Common myeloid progenitor, CD34-positive (primary cell): ENCODE measurements at regions not wholly inside any gene's neighbourhood (a gene's known extent, or its start where the extent isn't known, plus 50 kb on each side); places are given as distances from the start of the nearest gene placed in this dataset.

Experiments used
- CTCF ChIA-PET: fragments of 350-600 bp; sonication (Branson Sonifier 250); formaldehyde crosslinking; loops from one replicate; lab custom pipeline; 2021; ENCODE audit warnings: antibody characterized with exemption; lab: Charles Lee
- POLR2A ChIA-PET: fragments of 350-600 bp; sonication (Branson Sonifier 250); formaldehyde crosslinking; loops from one replicate; lab custom pipeline; 2021; ENCODE audit warnings: antibody characterized with exemption; lab: Charles Lee
- DNase-seq, 3 donors: peaks; one replicate each; pipeline versions ENCODE4 v3.0.0 to v3.0.0-alpha.2; 2013
- H3K27ac ChIP-seq, 2 experiments: 1 replicate in 1 of 2; 2 replicates in 1 of 2; pipeline ENCODE4 v1.7.0; 2013; ENCODE audit warnings: inconsistent platforms in 2 of 2, low read length in 2 of 2, mild to moderate bottlenecking in 2 of 2, low read depth in 1 of 2, moderate library complexity in 1 of 2; ENCODE audit not compliant: severe bottlenecking in 2 of 2, insufficient read depth in 1 of 2, poor library complexity in 1 of 2
- H3K27me3 ChIP-seq, 5 experiments: replicated peaks in 2 of 5; 1 replicate in 3 of 5; 2 replicates in 2 of 5; pipeline versions ENCODE4 v1.6.1 to v1.7.0; 2013; ENCODE audit warnings: low read length in 4 of 5, mild to moderate bottlenecking in 2 of 5, moderate library complexity in 2 of 5, inconsistent platforms in 1 of 5; ENCODE audit not compliant: insufficient read depth in 5 of 5, control insufficient read depth in 4 of 5
- H3K36me3 ChIP-seq, 4 experiments: 1 replicate in 2 of 4; 2 replicates in 2 of 4; pipeline versions ENCODE4 v1.6.1 to v1.7.0; 2013; ENCODE audit warnings: low read length in 3 of 4, control low read depth in 1 of 4, mild to moderate bottlenecking in 1 of 4; ENCODE audit not compliant: control insufficient read depth in 4 of 4, insufficient read depth in 4 of 4
- H3K4me1 ChIP-seq, 4 experiments: 1 replicate in 3 of 4; 2 replicates in 1 of 4; pipeline versions ENCODE4 v1.6.1 to v1.7.1; 2013; ENCODE audit warnings: low read length in 3 of 4, mild to moderate bottlenecking in 3 of 4, control low read depth in 1 of 4, inconsistent platforms in 1 of 4, moderate library complexity in 1 of 4; ENCODE audit not compliant: control insufficient read depth in 4 of 4, insufficient read depth in 4 of 4; ENCODE audit errors: control extremely low read depth in 1 of 4
- H3K4me3 ChIP-seq, 7 experiments: 1 replicate in 4 of 7; 2 replicates in 3 of 7; pipeline versions ENCODE4 v1.5.1 to v1.7.0; 2013; ENCODE audit warnings: mild to moderate bottlenecking in 7 of 7, low read length in 6 of 7, moderate library complexity in 6 of 7, inconsistent platforms in 2 of 7, low read depth in 2 of 7, control low read depth in 1 of 7; ENCODE audit not compliant: insufficient read depth in 4 of 7, control insufficient read depth in 1 of 7; ENCODE audit errors: extremely low read depth in 1 of 7
- H3K9me3 ChIP-seq, 5 experiments: 1 replicate in 4 of 5; 2 replicates in 1 of 5; pipeline versions ENCODE4 v1.6.1 to v1.7.1; 2013; ENCODE audit warnings: low read length in 4 of 5, mild to moderate bottlenecking in 2 of 5, inconsistent platforms in 1 of 5, low read depth in 1 of 5, moderate library complexity in 1 of 5; ENCODE audit not compliant: control insufficient read depth in 4 of 5, insufficient read depth in 2 of 5; ENCODE audit errors: control extremely low read depth in 1 of 5
- WGBS: methylation state at CpG from one replicate; pipeline ENCODE4 v1.1.5; 2013; ENCODE audit not compliant: insufficient coverage; 5-methylcytosine and 5-hydroxymethylcytosine counted together

DNA sequence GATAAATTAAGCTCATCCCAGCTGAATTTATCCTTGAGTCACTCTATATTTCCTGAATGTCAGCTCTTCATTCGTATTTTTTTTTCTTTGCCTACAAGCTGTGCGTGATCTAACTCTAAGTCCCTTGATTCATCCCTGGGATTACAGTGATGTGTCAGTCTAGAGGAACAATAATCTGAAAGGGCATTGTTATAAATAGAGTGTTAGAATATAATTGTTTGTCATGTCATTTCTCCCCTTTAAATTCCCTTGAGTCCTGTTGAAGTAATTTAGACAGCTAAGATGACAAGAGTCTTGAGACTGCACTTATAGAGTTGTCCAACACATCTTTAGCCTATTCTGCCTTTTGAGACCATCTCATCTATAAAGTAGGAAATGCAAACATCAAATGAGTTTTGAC is 621.8 kb downstream of the ZIC1 start:
- CTCF ChIA-PET, result no interaction called here
- DNase-seq, result no peak
- no peaks in the 10 kb centered on the region for H3K27me3 ChIP-seq
- no peaks in the 10 kb centered on the region for H3K4me1 ChIP-seq
- H3K36me3 ChIP-seq, result no peaks in the 10 kb centered on the region
- H3K4me3 ChIP-seq, result no peak overlapping the region
- WGBS, result 100% methylated on average over 1 of the region's 2 CpGs
- H3K9me3 ChIP-seq, result no peaks in the 10 kb centered on the region
- no peak overlapping the region for H3K27ac ChIP-seq
- POLR2A ChIA-PET, result no interaction called here

DNA sequence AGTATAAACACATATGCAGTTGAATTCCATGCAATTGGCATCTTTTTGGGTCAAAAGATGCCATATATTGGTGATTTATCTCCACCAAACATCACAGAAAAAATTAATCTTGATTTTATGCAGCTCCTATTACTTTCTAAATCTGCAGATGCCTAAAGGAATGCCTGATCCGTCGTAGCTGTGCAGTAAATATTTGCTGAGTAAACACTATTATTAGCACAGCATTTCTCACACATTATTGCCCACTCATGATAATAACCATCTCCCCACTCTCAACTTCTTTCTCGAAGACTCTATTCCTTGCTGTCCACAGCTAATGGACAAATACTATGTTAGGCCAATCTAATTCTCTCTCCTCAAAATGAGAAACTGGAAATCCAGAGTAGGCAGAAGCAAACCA is 625.2 kb downstream of the ZIC1 start:
- WGBS, result 83% methylated on average over 2 of the region's 3 CpGs
- Histone ChIP-seq H3K27me3 (no peaks in the 10 kb centered on the region), H3K27ac (no peak overlapping the region), H3K4me3 (no peak overlapping the region), H3K36me3 (no peaks in the 10 kb centered on the region), H3K9me3 (no peaks in the 10 kb centered on the region), H3K4me1 (no peaks in the 10 kb centered on the region)
- no peak for DNase-seq
- ChIA-PET CTCF (no interaction called here), POLR2A (no interaction called here)

DNA sequence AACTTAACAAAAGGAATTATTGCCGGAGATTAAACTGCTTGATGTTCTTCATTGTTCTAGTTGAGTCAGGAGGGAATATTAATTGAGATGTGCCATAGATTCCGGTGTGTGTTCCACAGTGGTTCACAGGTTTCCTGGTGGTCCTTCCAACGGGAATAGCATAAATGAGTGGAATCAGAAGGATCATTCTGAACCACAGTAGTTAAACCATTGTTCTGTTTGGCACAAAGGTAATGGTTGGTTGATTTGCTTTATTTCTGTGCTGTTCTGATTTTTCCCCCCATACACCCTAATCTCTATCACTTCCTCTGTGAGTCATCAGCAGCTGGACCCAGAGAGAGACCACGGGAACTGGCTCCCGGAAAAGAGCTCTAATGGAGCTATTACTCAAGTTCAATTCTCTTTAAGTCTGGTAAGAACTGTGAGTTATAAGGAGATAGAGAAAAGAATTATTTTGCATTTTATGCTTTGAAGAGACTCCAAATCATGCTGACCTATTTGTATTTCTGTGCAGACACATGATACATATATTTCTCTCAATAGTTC is 627.2 kb downstream of the ZIC1 start:
- Histone ChIP-seq H3K27me3 (no peaks in the 10 kb centered on the region), H3K4me1 (no peaks in the 10 kb centered on the region), H3K36me3 (no peaks in the 10 kb centered on the region), H3K4me3 (no peak overlapping the region), H3K9me3 (no peaks in the 10 kb centered on the region), H3K27ac (no peak overlapping the region)
- POLR2A ChIA-PET, result no interaction called here
- no peak for DNase-seq
- 100% methylated on average over 2 of the region's 5 CpGs for WGBS
- CTCF ChIA-PET, result no interaction called here

DNA sequence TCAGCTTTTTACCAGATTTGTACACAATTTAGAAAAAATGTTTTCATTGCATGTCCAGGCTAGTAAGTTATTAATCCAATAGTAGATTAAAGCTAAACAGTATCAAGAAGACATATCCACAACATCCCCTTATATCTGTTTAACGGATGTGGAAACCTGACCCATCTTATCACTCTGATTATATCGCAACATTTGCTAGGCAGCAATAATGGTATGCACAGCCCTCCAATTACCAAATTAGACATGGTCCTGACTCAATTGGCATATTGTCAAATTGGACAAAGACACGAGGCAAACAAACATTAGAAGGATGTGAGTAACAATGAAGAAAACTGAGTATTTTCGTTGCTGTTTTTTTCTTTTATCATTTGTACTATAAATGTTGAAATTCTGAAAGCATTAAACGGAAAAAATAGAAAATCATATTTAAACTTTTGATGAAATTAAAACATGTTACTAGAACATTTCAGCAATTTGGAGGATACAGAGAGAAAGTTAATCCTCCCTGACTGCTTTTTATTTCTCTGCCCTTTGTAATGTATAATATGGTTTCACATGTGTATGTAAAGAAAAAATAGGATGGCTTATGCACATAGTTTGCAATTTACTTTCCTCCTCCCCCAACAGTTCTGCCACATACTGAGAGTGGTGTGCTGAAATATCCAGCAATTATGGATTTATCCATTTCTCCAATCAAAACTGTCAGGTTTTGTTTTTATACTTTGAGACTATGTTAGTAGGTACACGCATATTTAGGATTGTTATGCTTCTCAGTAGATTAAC is 633.7 kb downstream of the ZIC1 start:
- CTCF ChIA-PET, result no interaction called here
- 88% methylated on average over 2 of the region's 6 CpGs for WGBS
- H3K27me3 ChIP-seq, result no peaks in the 10 kb centered on the region
- POLR2A ChIA-PET, result no interaction called here
- no peak overlapping the region for H3K4me3 ChIP-seq
- no peaks in the 10 kb centered on the region for H3K9me3 ChIP-seq
- H3K27ac ChIP-seq, result no peak overlapping the region
- DNase-seq, result no peak
- H3K4me1 ChIP-seq, result no peaks in the 10 kb centered on the region
- H3K36me3 ChIP-seq, result no peaks in the 10 kb centered on the region

DNA sequence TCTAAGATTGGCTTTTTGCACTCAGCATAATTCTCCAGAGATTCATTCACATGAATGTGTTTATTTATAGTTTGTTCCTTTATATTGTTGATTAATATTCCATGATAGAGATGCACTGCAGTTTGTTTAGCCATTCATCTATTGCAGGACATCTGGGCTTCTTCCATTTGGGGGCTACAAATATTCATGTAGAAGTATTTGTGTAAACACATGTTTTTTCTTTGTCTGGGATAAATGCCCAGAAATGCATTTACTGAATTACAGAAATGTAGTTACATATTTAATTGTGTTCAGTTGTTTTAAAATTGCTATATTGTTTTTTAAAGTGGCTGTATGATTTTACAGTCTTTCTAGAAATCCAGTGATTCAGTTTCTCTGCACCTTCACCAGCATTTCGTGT is 635.0 kb downstream of the ZIC1 start:
- Histone ChIP-seq H3K4me3 (no peak overlapping the region), H3K36me3 (no peaks in the 10 kb centered on the region), H3K27ac (no peak overlapping the region), H3K4me1 (no peaks in the 10 kb centered on the region), H3K9me3 (no peaks in the 10 kb centered on the region), H3K27me3 (no peaks in the 10 kb centered on the region)
- ChIA-PET CTCF (no interaction called here), POLR2A (no interaction called here)
- DNase-seq, result no peak
- no CpG with 5 or more reads among the region's 1 CpG for WGBS

DNA sequence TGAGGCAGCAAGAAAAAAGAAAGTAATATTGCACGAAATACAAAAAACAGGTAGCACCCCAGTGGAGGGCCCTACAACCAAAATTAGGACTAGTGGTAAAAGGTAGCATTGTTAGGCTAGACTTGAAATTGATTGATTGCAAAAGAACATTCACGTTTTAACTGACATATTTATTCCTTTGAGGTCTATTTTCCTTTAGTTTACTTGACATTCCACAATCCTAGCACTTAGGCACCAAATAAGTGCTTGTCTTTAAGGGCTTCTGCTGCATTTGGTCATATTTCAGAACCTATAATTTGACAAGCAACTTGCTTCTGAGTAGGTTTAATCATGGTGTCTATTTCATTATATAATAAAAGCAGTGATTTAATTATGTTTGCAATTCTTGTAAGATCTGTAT is 642.7 kb upstream of the AGTR1 start:
- no peak overlapping the region for H3K4me3 ChIP-seq
- ChIA-PET POLR2A (no interaction called here), CTCF (no interaction called here)
- no peak overlapping the region for H3K27ac ChIP-seq
- 100% methylated on average over 1 of the region's 2 CpGs for WGBS
- H3K36me3 ChIP-seq, result no peaks in the 10 kb centered on the region
- peaks cover 0 to under 1% (median 0%) of the 10 kb centered on the region in 5 experiments for H3K9me3 ChIP-seq
- no peak for DNase-seq
- no peaks in the 10 kb centered on the region for H3K4me1 ChIP-seq
- H3K27me3 ChIP-seq, result no peaks in the 10 kb centered on the region

DNA sequence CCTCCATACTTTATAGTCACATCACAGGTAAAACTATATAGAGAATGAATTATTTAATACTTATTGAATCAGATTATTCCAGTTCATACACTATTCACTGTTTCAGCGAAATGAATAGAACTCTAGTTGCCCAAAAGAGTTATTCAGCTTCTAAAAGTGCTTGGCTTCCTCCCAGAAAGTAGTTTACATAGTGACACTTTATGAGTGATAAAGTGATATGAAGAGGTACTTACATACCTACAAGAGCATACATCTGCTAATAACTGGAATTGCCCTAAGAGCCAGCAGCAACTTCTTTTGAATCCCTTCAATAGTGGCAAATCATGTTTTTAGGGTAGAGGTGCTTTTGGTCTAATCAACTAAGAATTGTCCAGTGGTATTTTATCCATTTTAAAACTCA is 635.1 kb upstream of the AGTR1 start:
- H3K36me3 ChIP-seq, result no peaks in the 10 kb centered on the region
- ChIA-PET POLR2A (no interaction called here), CTCF (no interaction called here)
- H3K4me3 ChIP-seq, result no peak overlapping the region
- H3K4me1 ChIP-seq, result no peaks in the 10 kb centered on the region
- DNase-seq, result no peak
- H3K27me3 ChIP-seq, result peaks cover 0 to 2% (median 0%) of the 10 kb centered on the region in 5 experiments
- no peaks in the 10 kb centered on the region for H3K9me3 ChIP-seq
- WGBS, result no CpG with 5 or more reads among the region's 1 CpG
- no peak overlapping the region for H3K27ac ChIP-seq
